Trophoblast cell (in vitro differentiated cells and primary cell): ENCODE measurements at regions not wholly inside any gene's neighbourhood (a gene's known extent, or its start where the extent isn't known, plus 50 kb on each side); places are given as distances from the start of the nearest gene placed in this dataset.
A peak's percentile ranks its signal among the peaks of the same experiment; 100 is the strongest.

Experiments
- DNase-seq, 2 donors: peaks; one replicate each; pipeline ENCODE4 v3.0.0-alpha.2; 2016
- H2AFZ ChIP-seq: 2 replicates; pipeline ENCODE4 v1.6.1; 2013; ENCODE audit warnings: low read length, moderate library complexity, mild to moderate bottlenecking; ENCODE audit not compliant: insufficient read depth, poor library complexity
- H2AK5ac ChIP-seq: 2 replicates; pipeline ENCODE4 v1.6.1; 2013; ENCODE audit warnings: mild to moderate bottlenecking, low read length
- H2BK120ac ChIP-seq: 2 replicates; pipeline ENCODE4 v1.6.1; 2013; ENCODE audit warnings: low read length, mild to moderate bottlenecking, moderate library complexity; ENCODE audit not compliant: insufficient read depth, poor library complexity
- H2BK12ac ChIP-seq: 2 replicates; pipeline ENCODE4 v1.6.1; 2013; ENCODE audit warnings: mild to moderate bottlenecking, low read length, moderate library complexity
- H2BK5ac ChIP-seq: 2 replicates; pipeline ENCODE4 v1.6.1; 2013; ENCODE audit warnings: low read length, low read depth, moderate library complexity, mild to moderate bottlenecking; ENCODE audit not compliant: poor library complexity
- H3K14ac ChIP-seq: 2 replicates; pipeline ENCODE4 v1.6.1; 2013; ENCODE audit warnings: mild to moderate bottlenecking, low read length
- H3K18ac ChIP-seq: 2 replicates; pipeline ENCODE4 v1.6.1; 2013; ENCODE audit warnings: mild to moderate bottlenecking, low read length
- H3K23ac ChIP-seq: 2 replicates; pipeline ENCODE4 v1.6.1; 2013; ENCODE audit warnings: low read length
- H3K27ac ChIP-seq: 2 replicates; pipeline ENCODE4 v1.5.1; 2013; ENCODE audit warnings: low read depth, mild to moderate bottlenecking, inconsistent platforms, low read length, moderate library complexity
- H3K27me3 ChIP-seq: 2 replicates; pipeline ENCODE4 v1.6.1; 2013; ENCODE audit warnings: inconsistent platforms, mild to moderate bottlenecking, low read length, moderate library complexity; ENCODE audit not compliant: insufficient read depth
- H3K36me3 ChIP-seq, 2 experiments: 1 replicate in 1 of 2; 2 replicates in 1 of 2; pipeline ENCODE4 v1.6.1; 2013; ENCODE audit warnings: low read length in 2 of 2, mild to moderate bottlenecking in 2 of 2, moderate library complexity in 1 of 2; ENCODE audit not compliant: insufficient read depth in 2 of 2, control insufficient read depth in 1 of 2
- H3K4ac ChIP-seq: 2 replicates; pipeline ENCODE4 v1.6.1; 2013; ENCODE audit warnings: low read depth, mild to moderate bottlenecking, low read length, moderate library complexity
- H3K4me1 ChIP-seq, 2 experiments: 1 replicate in 1 of 2; 2 replicates in 1 of 2; pipeline ENCODE4 v1.6.1; 2013; ENCODE audit warnings: low read length in 2 of 2, mild to moderate bottlenecking in 2 of 2, moderate library complexity in 1 of 2; ENCODE audit not compliant: insufficient read depth in 2 of 2, control insufficient read depth in 1 of 2
- H3K4me2 ChIP-seq: 2 replicates; pipeline ENCODE4 v1.6.1; 2013; ENCODE audit warnings: inconsistent platforms, mild to moderate bottlenecking, low read length, moderate library complexity
- H3K4me3 ChIP-seq: 2 replicates; pipeline ENCODE4 v1.5.1; 2013; ENCODE audit warnings: mild to moderate bottlenecking, low read depth, low read length, inconsistent platforms
- H3K79me1 ChIP-seq: one replicate; pipeline ENCODE4 v1.6.1; 2013; ENCODE audit warnings: low read length
- H3K79me2 ChIP-seq: 2 replicates; pipeline ENCODE4 v1.6.1; 2013; ENCODE audit warnings: low read length, mild to moderate bottlenecking; ENCODE audit not compliant: control insufficient read depth, insufficient read depth, poor library complexity
- H3K9ac ChIP-seq: 2 replicates; pipeline ENCODE4 v1.6.1; 2013; ENCODE audit warnings: mild to moderate bottlenecking, low read length
- H3K9me3 ChIP-seq: 2 replicates; pipeline ENCODE4 v1.6.1; 2013; ENCODE audit warnings: low read depth, mild to moderate bottlenecking, control low read depth, inconsistent platforms, low read length; ENCODE audit not compliant: insufficient read depth
- H4K12ac ChIP-seq: 2 replicates; pipeline ENCODE4 v1.6.1; 2013; ENCODE audit warnings: low read depth, mild to moderate bottlenecking, low read length, moderate library complexity
- H4K8ac ChIP-seq: 2 replicates; pipeline ENCODE4 v1.6.1; 2013; ENCODE audit warnings: low read depth, mild to moderate bottlenecking, low read length, moderate library complexity
- H4K91ac ChIP-seq: one replicate; pipeline ENCODE4 v1.6.1; 2013; ENCODE audit warnings: low read depth, mild to moderate bottlenecking, low read length, moderate library complexity
- WGBS: extraction: QIAGEN DNeasy Blood & Tissue Kit; methylation state at CpG from one replicate; pipeline ENCODE4 v1.1.7; 2013; ENCODE audit warnings: missing lambda C conversion rate; ENCODE audit not compliant: insufficient read length, insufficient coverage; ENCODE audit errors: extremely low coverage; 5-methylcytosine and 5-hydroxymethylcytosine counted together

- H2BK12ac ChIP-seq = no peak overlapping the region
- no peak overlapping the region for H3K9ac ChIP-seq
- H2BK120ac ChIP-seq = no peak overlapping the region
- no peak overlapping the region for H2BK5ac ChIP-seq
- no peak overlapping the region for H2AK5ac ChIP-seq
- H4K91ac ChIP-seq = no peak overlapping the region
- no peaks in the 10 kb centered on the region for H3K9me3 ChIP-seq
- no peaks in the 10 kb centered on the region for H3K79me1 ChIP-seq
- no peaks in the 10 kb centered on the region for H3K27me3 ChIP-seq
- DNase-seq = no peak
- H3K14ac ChIP-seq = no peak overlapping the region
- no peaks in the 10 kb centered on the region for H3K36me3 ChIP-seq
- H3K4me3 ChIP-seq = no peak overlapping the region
- no peak overlapping the region for H3K4me2 ChIP-seq
- no peak overlapping the region for H2AFZ ChIP-seq
- H4K12ac ChIP-seq = no peak overlapping the region
- WGBS = 100% methylated on average over 2 of the region's 6 CpGs
- no peaks in the 10 kb centered on the region for H3K4me1 ChIP-seq
- H3K27ac ChIP-seq = no peak overlapping the region
- no peak overlapping the region for H3K4ac ChIP-seq
- H3K79me2 ChIP-seq = no peaks in the 10 kb centered on the region
- H3K23ac ChIP-seq = no peak overlapping the region
- no peak overlapping the region for H3K18ac ChIP-seq
- H4K8ac ChIP-seq = no peak overlapping the region
These were observed 304.9 kb downstream of the DSEL start for GRCh38 chr18:67211646-67212045.

GRCh38 chr18:67200665-67201064, 315.9 kb downstream of the DSEL start:
- Histone ChIP-seq H3K18ac (no peak overlapping the region), H2BK5ac (no peak overlapping the region), H2BK12ac (no peak overlapping the region), H4K91ac (no peak overlapping the region), H3K14ac (no peak overlapping the region), H3K27me3 (no peaks in the 10 kb centered on the region), H4K8ac (no peak overlapping the region), H3K79me1 (no peaks in the 10 kb centered on the region), H3K79me2 (no peaks in the 10 kb centered on the region), H2BK120ac (no peak overlapping the region), H3K4ac (no peak overlapping the region), H3K4me1 (no peaks in the 10 kb centered on the region), H4K12ac (no peak overlapping the region), H3K9me3 (no peaks in the 10 kb centered on the region), H2AFZ (no peak overlapping the region), H3K4me2 (no peak overlapping the region), H3K23ac (no peak overlapping the region), H3K27ac (no peak overlapping the region), H3K36me3 (no peaks in the 10 kb centered on the region), H3K4me3 (no peak overlapping the region), H2AK5ac (no peak overlapping the region), H3K9ac (no peak overlapping the region)
- WGBS = no CpG with 5 or more reads among the region's 8 CpGs
- DNase-seq = no peak

GRCh38 chr18:67199993-67200617, 316.4 kb downstream of the DSEL start:
- Histone ChIP-seq H4K91ac (no peak overlapping the region), H3K14ac (no peak overlapping the region), H2BK12ac (no peak overlapping the region), H3K27ac (no peak overlapping the region), H3K9ac (no peak overlapping the region), H2BK120ac (no peak overlapping the region), H3K4me1 (no peaks in the 10 kb centered on the region), H2AK5ac (no peak overlapping the region), H3K79me1 (no peaks in the 10 kb centered on the region), H3K27me3 (no peaks in the 10 kb centered on the region), H4K8ac (no peak overlapping the region), H3K79me2 (no peaks in the 10 kb centered on the region), H3K9me3 (no peaks in the 10 kb centered on the region), H3K18ac (no peak overlapping the region), H2BK5ac (no peak overlapping the region), H3K4me2 (no peak overlapping the region), H3K4ac (no peak overlapping the region), H4K12ac (no peak overlapping the region), H2AFZ (no peak overlapping the region), H3K36me3 (no peaks in the 10 kb centered on the region), H3K4me3 (no peak overlapping the region), H3K23ac (no peak overlapping the region)
- WGBS = no CpG with 5 or more reads among the region's 3 CpGs
- DNase-seq = peak; percentile 9 to 81

- H3K23ac ChIP-seq = no peak overlapping the region
- H3K27ac ChIP-seq = no peak overlapping the region
- H4K8ac ChIP-seq = no peak overlapping the region
- H3K4me3 ChIP-seq = no peak overlapping the region
- H3K27me3 ChIP-seq = no peaks in the 10 kb centered on the region
- no peak overlapping the region for H3K4ac ChIP-seq
- no peak overlapping the region for H2AFZ ChIP-seq
- no peak overlapping the region for H3K18ac ChIP-seq
- H2BK120ac ChIP-seq = no peak overlapping the region
- no peaks in the 10 kb centered on the region for H3K79me1 ChIP-seq
- no peak overlapping the region for H2BK12ac ChIP-seq
- no peaks in the 10 kb centered on the region for H3K36me3 ChIP-seq
- H2BK5ac ChIP-seq = no peak overlapping the region
- no CpG with 5 or more reads among the region's 5 CpGs for WGBS
- no peak overlapping the region for H3K9ac ChIP-seq
- H3K4me2 ChIP-seq = no peak overlapping the region
- H4K12ac ChIP-seq = no peak overlapping the region
- no peaks in the 10 kb centered on the region for H3K4me1 ChIP-seq
- no peak overlapping the region for H3K14ac ChIP-seq
- no peak for DNase-seq
- no peak overlapping the region for H4K91ac ChIP-seq
- no peak overlapping the region for H2AK5ac ChIP-seq
- no peaks in the 10 kb centered on the region for H3K9me3 ChIP-seq
- no peaks in the 10 kb centered on the region for H3K79me2 ChIP-seq
These were observed 321.6 kb downstream of the DSEL start for GRCh38 chr18:67194886-67195285.
